Hepatocyte (in vitro differentiated cells): ENCODE measurements at regions not wholly inside any gene's neighbourhood (a gene's known extent, or its start where the extent isn't known, plus 50 kb on each side); places are given as distances from the start of the nearest gene placed in this dataset.

ENCODE experiments used
- DNase-seq: peaks from one replicate; pipeline ENCODE4 v3.0.0-alpha.2; 2016; ENCODE audit warnings: low spot score
- H2AFZ ChIP-seq: fragments of 200-600 bp; sonication (generic); 2 replicates; pipeline ENCODE4 v1.6.0; 2016; ENCODE audit warnings: antibody characterized with exemption, mild to moderate bottlenecking
- H3K27ac ChIP-seq: fragments of 200-600 bp; sonication (generic); 2 replicates; pipeline ENCODE4 v1.5.1; 2016; ENCODE audit warnings: mild to moderate bottlenecking
- H3K27me3 ChIP-seq: fragments of 200-600 bp; sonication (generic); 2 replicates; pipeline ENCODE4 v1.6.1; 2016
- H3K36me3 ChIP-seq: fragments of 200-600 bp; sonication (generic); replicated peaks from 2 replicates; pipeline ENCODE4 v1.5.1; 2016; ENCODE audit warnings: low read depth; ENCODE audit not compliant: insufficient read depth
- H3K4me1 ChIP-seq: fragments of 200-600 bp; sonication (generic); 2 replicates; pipeline ENCODE4 v1.5.1; 2016; ENCODE audit warnings: mild to moderate bottlenecking, moderate library complexity; ENCODE audit not compliant: insufficient read depth
- H3K4me2 ChIP-seq: fragments of 200-600 bp; sonication (generic); 2 replicates; pipeline ENCODE4 v1.6.0; 2016
- H3K4me3 ChIP-seq: fragments of 200-600 bp; sonication (generic); 2 replicates; pipeline ENCODE4 v1.5.1; 2016; ENCODE audit warnings: mild to moderate bottlenecking
- H3K79me2 ChIP-seq: fragments of 200-600 bp; sonication (generic); 2 replicates; pipeline ENCODE4 v1.6.0; 2017; ENCODE audit warnings: mild to moderate bottlenecking
- H3K9me2 ChIP-seq: fragments of 200-600 bp; sonication (generic); replicated peaks from 2 replicates; pipeline ENCODE4 v1.6.0; 2017; ENCODE audit warnings: mild to moderate bottlenecking; ENCODE audit not compliant: insufficient read depth
- H3K9me3 ChIP-seq: fragments of 200-600 bp; sonication (generic); 2 replicates; pipeline ENCODE4 v1.5.1; 2016; ENCODE audit warnings: low read depth, mild to moderate bottlenecking
- H4K20me1 ChIP-seq: fragments of 200-600 bp; sonication (generic); 2 replicates; pipeline ENCODE4 v1.6.0; 2016; ENCODE audit warnings: mild to moderate bottlenecking; ENCODE audit not compliant: insufficient read depth, poor library complexity, severe bottlenecking
- EZH2 ChIP-seq: fragments of 200-600 bp; sonication (generic); IDR thresholded peaks from 2 replicates; pipeline ENCODE4 v1.6.1; 2016; ENCODE audit warnings: antibody characterized with exemption, mild to moderate bottlenecking, borderline replicate concordance
- EZH2phosphoT487 ChIP-seq: fragments of 200-600 bp; sonication (generic); IDR thresholded peaks from one replicate; pipeline ENCODE4 v1.6.1; 2018; ENCODE audit warnings: antibody characterized with exemption, mild to moderate bottlenecking, low read depth, moderate library complexity; ENCODE audit not compliant: unreplicated experiment, severe bottlenecking
- WGBS: methylation state at CpG from one replicate; pipeline ENCODE4 v1.1.6; 2016; ENCODE audit warnings: low lambda C conversion rate; ENCODE audit errors: missing lambda C conversion rate; 5-methylcytosine and 5-hydroxymethylcytosine counted together
- TF ChIP-seq, protein P1 (sequence below): fragments of 200-600 bp; sonication (generic); IDR thresholded peaks from 2 replicates; pipeline ENCODE4 v1.5.1; 2016; ENCODE audit warnings: antibody characterized with exemption, mild to moderate bottlenecking; ENCODE audit not compliant: poor library complexity

DNA sequence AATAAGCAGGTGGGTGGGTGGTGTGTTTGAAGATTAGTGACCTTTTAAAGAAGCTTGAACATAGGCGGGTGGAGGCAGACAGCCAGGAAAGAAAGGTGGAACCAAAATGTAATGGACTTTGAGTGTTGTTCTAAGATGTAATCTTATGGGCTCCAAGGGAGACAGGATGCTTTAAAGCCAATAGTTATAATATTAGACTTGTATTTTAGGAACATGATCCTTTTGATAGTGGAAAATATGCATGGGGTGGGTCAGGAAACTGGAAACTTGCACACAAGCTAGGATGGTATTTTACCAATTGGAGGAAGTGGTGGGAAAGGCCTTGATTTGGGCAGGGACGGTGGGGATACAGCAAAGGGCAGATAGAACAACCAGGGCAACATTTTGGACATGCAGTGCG lies 151.8 kb upstream of the PDE7B start:
- H3K9me2 ChIP-seq = no peaks in the 10 kb centered on the region
- no peak overlapping the region for H3K4me3 ChIP-seq
- H3K27ac ChIP-seq = no peak overlapping the region
- DNase-seq = no peak
- H3K79me2 ChIP-seq = no peaks in the 10 kb centered on the region
- no peaks in the 10 kb centered on the region for H3K4me1 ChIP-seq
- 91% methylated on average over 3 of the region's 3 CpGs for WGBS
- no peaks in the 10 kb centered on the region for H3K9me3 ChIP-seq
- no peaks in the 10 kb centered on the region for H3K36me3 ChIP-seq
- no peak for TF ChIP-seq EZH2
- TF ChIP-seq, protein P1, sequence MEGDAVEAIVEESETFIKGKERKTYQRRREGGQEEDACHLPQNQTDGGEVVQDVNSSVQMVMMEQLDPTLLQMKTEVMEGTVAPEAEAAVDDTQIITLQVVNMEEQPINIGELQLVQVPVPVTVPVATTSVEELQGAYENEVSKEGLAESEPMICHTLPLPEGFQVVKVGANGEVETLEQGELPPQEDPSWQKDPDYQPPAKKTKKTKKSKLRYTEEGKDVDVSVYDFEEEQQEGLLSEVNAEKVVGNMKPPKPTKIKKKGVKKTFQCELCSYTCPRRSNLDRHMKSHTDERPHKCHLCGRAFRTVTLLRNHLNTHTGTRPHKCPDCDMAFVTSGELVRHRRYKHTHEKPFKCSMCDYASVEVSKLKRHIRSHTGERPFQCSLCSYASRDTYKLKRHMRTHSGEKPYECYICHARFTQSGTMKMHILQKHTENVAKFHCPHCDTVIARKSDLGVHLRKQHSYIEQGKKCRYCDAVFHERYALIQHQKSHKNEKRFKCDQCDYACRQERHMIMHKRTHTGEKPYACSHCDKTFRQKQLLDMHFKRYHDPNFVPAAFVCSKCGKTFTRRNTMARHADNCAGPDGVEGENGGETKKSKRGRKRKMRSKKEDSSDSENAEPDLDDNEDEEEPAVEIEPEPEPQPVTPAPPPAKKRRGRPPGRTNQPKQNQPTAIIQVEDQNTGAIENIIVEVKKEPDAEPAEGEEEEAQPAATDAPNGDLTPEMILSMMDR = no peak
- TF ChIP-seq EZH2phosphoT487 = no peak
- no peak overlapping the region for H3K4me2 ChIP-seq
- H4K20me1 ChIP-seq = no peaks in the 10 kb centered on the region
- no peaks in the 10 kb centered on the region for H3K27me3 ChIP-seq
- no peak overlapping the region for H2AFZ ChIP-seq

DNA sequence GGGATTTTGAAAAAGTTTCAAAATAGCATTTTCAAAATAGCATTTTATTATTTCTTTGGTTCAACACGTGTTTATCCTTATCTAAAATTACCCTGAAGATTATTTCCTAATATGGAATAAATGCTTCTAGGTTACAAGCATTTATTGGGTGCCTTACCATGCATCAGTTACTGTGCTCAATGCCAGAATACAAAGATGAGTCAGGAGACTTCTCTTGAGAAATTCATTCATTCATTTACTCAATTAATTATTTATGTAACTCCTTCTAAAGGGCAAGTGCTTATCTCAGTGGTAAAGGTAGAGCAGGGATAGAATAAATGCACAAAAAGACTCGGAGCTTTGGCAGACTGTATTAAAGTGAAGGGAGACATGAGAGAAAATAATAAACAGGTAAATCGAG lies 150.1 kb upstream of the PDE7B start:
- Histone ChIP-seq H3K9me3 (no peaks in the 10 kb centered on the region), H3K36me3 (no peaks in the 10 kb centered on the region), H3K4me2 (no peak overlapping the region), H4K20me1 (no peaks in the 10 kb centered on the region), H3K27me3 (no peaks in the 10 kb centered on the region), H3K4me1 (no peaks in the 10 kb centered on the region), H2AFZ (no peak overlapping the region), H3K4me3 (no peak overlapping the region), H3K9me2 (no peaks in the 10 kb centered on the region), H3K79me2 (no peaks in the 10 kb centered on the region), H3K27ac (no peak overlapping the region)
- TF ChIP-seq EZH2phosphoT487 (no peak), EZH2 (no peak)
- TF ChIP-seq, protein P1 = no peak
- no peak for DNase-seq
- 86% methylated on average over 3 of the region's 3 CpGs for WGBS

DNA sequence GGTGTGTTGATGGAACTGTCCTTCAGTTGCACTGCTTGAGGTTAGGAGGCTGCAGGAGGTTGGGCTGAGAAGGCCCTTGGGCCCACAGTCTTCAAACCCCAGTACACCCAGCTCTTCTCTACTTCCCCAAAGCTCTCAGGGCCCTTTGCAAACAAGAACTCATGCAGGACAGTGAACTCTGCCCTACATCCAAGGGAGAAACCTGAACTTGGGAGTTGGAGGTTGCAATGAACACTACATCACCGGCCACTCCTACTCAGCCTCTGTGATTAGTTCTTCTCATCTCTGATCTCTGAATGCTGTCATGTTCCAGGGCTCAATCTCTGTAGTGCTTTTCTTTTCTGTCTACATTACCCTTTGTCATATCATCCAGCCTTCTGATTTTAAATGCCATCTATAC lies 148.5 kb upstream of the PDE7B start:
- no peaks in the 10 kb centered on the region for H3K9me2 ChIP-seq
- no peaks in the 10 kb centered on the region for H3K79me2 ChIP-seq
- H3K27me3 ChIP-seq = no peaks in the 10 kb centered on the region
- H3K4me1 ChIP-seq = peaks cover 3% of the 10 kb centered on the region
- H3K4me2 ChIP-seq = no peak overlapping the region
- H3K9me3 ChIP-seq = no peaks in the 10 kb centered on the region
- H4K20me1 ChIP-seq = no peaks in the 10 kb centered on the region
- WGBS = 95% methylated on average over 1 of the region's 1 CpG
- TF ChIP-seq EZH2 (no peak), EZH2phosphoT487 (no peak)
- TF ChIP-seq, protein P1 = no peak
- H3K36me3 ChIP-seq = no peaks in the 10 kb centered on the region
- H3K4me3 ChIP-seq = no peak overlapping the region
- no peak for DNase-seq
- no peak overlapping the region for H2AFZ ChIP-seq
- H3K27ac ChIP-seq = no peak overlapping the region

DNA sequence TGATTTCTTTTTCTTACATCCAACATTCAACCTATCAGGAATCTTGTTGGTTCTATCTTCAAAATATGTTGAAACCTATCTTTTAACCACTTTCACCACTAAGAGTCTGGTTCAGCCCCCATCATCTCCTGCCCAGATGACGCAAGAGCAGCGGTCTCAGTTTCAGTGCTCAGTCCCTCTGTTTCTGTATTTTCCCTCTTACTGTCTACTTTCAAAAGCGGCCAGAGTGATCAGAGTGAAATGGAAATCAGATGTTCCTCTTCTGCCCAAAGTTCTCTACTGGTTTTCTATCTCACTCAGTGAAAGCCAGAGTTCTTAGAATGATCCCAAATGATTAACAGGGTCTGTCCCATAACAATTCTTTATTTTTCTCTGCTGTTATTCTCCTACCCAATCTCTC lies 147.9 kb upstream of the PDE7B start:
- H3K4me3 ChIP-seq = no peak overlapping the region

More for the DNA sequence above, 147.9 kb upstream of the PDE7B start:
- H2AFZ ChIP-seq = no peak overlapping the region
- no peaks in the 10 kb centered on the region for H3K27me3 ChIP-seq
- no peaks in the 10 kb centered on the region for H3K9me3 ChIP-seq
- no peaks in the 10 kb centered on the region for H3K9me2 ChIP-seq
- H3K27ac ChIP-seq = no peak overlapping the region
- H4K20me1 ChIP-seq = no peaks in the 10 kb centered on the region
- TF ChIP-seq EZH2phosphoT487 = no peak
- H3K36me3 ChIP-seq = no peaks in the 10 kb centered on the region
- no peak overlapping the region for H3K4me2 ChIP-seq
- 88% methylated on average over 3 of the region's 3 CpGs for WGBS
- no peaks in the 10 kb centered on the region for H3K79me2 ChIP-seq
- no peak for DNase-seq
- H3K4me1 ChIP-seq = peaks cover 3% of the 10 kb centered on the region
